Breast epithelium (tissue), 4 donors: ENCODE measurements at regions not wholly inside any gene's neighbourhood (a gene's known extent, or its start where the extent isn't known, plus 50 kb on each side); places are given as distances from the start of the nearest gene placed in this dataset.

Source experiments
- DNase-seq, 2 donors: peaks; one replicate each; pipeline ENCODE4 v3.0.0-alpha.2; 2019; ENCODE audit warnings: low spot score in 2 of 2
- H3K27ac ChIP-seq, 2 donors: fragments of 200-600 bp; sonication (generic) in 1 of 2; one replicate each; pipeline ENCODE4 v1.5.1; 2016 to 2019; ENCODE audit warnings: mild to moderate bottlenecking in 1 of 2
- H3K27me3 ChIP-seq, 2 donors: fragments of 200-600 bp; sonication (generic) in 1 of 2; one replicate each; pipeline versions ENCODE4 v1.5.1 to v1.6.0; 2017 to 2019; ENCODE audit warnings: control low read depth in 1 of 2, mild to moderate bottlenecking in 1 of 2
- H3K36me3 ChIP-seq: fragments of 200-600 bp; one replicate; pipeline ENCODE4 v1.5.1; 2019
- H3K4me1 ChIP-seq, 2 donors: fragments of 200-600 bp; sonication (generic); one replicate each; pipeline ENCODE4 v1.5.1; 2016 to 2019; ENCODE audit warnings: control low read depth in 1 of 2
- H3K4me3 ChIP-seq, 3 donors: fragments of 200-600 bp; sonication (generic); 1 replicate in 2 of 3; 2 replicates in 1 of 3; pipeline ENCODE4 v1.5.1; 2016 to 2019; ENCODE audit warnings: mild to moderate bottlenecking in 3 of 3, moderate library complexity in 2 of 3
- H3K9me3 ChIP-seq, 2 donors: fragments of 200-600 bp; sonication (generic) in 1 of 2; one replicate each; pipeline ENCODE4 v1.5.1; 2016 to 2019; ENCODE audit warnings: control low read depth in 1 of 2
- CTCF ChIP-seq, 3 donors: fragments of 450-650 bp; IDR thresholded peaks; one replicate each; pipeline ENCODE4 v1.5.1; 2016 to 2017; ENCODE audit warnings: antibody characterized with exemption in 3 of 3, mild to moderate bottlenecking in 3 of 3, moderate library complexity in 3 of 3
- POLR2A ChIP-seq: fragments of 450-650 bp; IDR thresholded peaks from one replicate; pipeline ENCODE4 v1.6.1; 2016; ENCODE audit warnings: antibody characterized with exemption, mild to moderate bottlenecking, moderate library complexity
- POLR2AphosphoS5 ChIP-seq, 3 donors: sonication (generic); formaldehyde crosslinking; IDR thresholded peaks; one replicate each; pipeline ENCODE4 v1.6.1; 2017; ENCODE audit warnings: antibody characterized with exemption in 3 of 3
- intact Hi-C: fragments of 100-400 bp; cut with DNase I; formaldehyde crosslinking; loops from one replicate; pipeline ENCODE4 v1.15.1; 2023; ENCODE audit warnings: low total_unique reads

- Histone ChIP-seq H3K27ac (no peak overlapping the region), H3K4me3 (no peak overlapping the region)
- intact Hi-C loops = no loop called here
Observed at GRCh38 chr13:18995259-18995873, 186.3 kb downstream of the TUBA3C start.

GRCh38 chr13:18993884-18994660, 187.6 kb downstream of the TUBA3C start:
- Histone ChIP-seq H3K4me1 (no peaks in the 10 kb centered on the region), H3K4me3 (no peak overlapping the region), H3K9me3 (peaks cover 39 to 41% of the 10 kb centered on the region in 2 donors), H3K36me3 (no peaks in the 10 kb centered on the region), H3K27ac (no peak overlapping the region), H3K27me3 (no peaks in the 10 kb centered on the region)
- DNase-seq = no peak
- intact Hi-C loops = no loop called here
- no peak for TF ChIP-seq CTCF (IDR thresholded peaks at IDR 0.05)

More at GRCh38 chr13:18995259-18995873, 186.3 kb downstream of the TUBA3C start:
- no peaks in the 10 kb centered on the region for H3K36me3 ChIP-seq
- no peak for DNase-seq
- H3K27me3 ChIP-seq = no peaks in the 10 kb centered on the region
- no peak for TF ChIP-seq CTCF (IDR thresholded peaks at IDR 0.05)
- no peak for TF ChIP-seq POLR2AphosphoS5 (IDR thresholded peaks at IDR 0.05)
- peaks cover 39 to 41% of the 10 kb centered on the region in 2 donors for H3K9me3 ChIP-seq
- H3K4me1 ChIP-seq = no peaks in the 10 kb centered on the region

- no peak for DNase-seq
- H3K9me3 ChIP-seq = peaks cover 39 to 41% of the 10 kb centered on the region in 2 donors
- H3K27me3 ChIP-seq = no peaks in the 10 kb centered on the region
- intact Hi-C loops = no loop called here
- no peaks in the 10 kb centered on the region for H3K36me3 ChIP-seq
- TF ChIP-seq CTCF (IDR thresholded peaks at IDR 0.05) (no peak), POLR2AphosphoS5 (IDR thresholded peaks at IDR 0.05) (no peak), POLR2A (no peak)
- no peak overlapping the region for H3K4me3 ChIP-seq
- H3K4me1 ChIP-seq = no peaks in the 10 kb centered on the region
- H3K27ac ChIP-seq = no peak overlapping the region
Observed at GRCh38 chr13:18992791-18993190, 188.8 kb downstream of the TUBA3C start.

GRCh38 chr13:18991060-18991459, 190.6 kb downstream of the TUBA3C start:
- DNase-seq = no peak
- Histone ChIP-seq H3K27ac (no peak overlapping the region), H3K4me3 (no peak overlapping the region), H3K4me1 (no peaks in the 10 kb centered on the region), H3K36me3 (no peaks in the 10 kb centered on the region), H3K9me3 (peaks cover 30% of the 10 kb centered on the region in 2 donors), H3K27me3 (no peaks in the 10 kb centered on the region)
- TF ChIP-seq POLR2A (no peak), POLR2AphosphoS5 (IDR thresholded peaks at IDR 0.05) (no peak), CTCF (IDR thresholded peaks at IDR 0.05) (no peak)
- intact Hi-C loops = no loop called here

- TF ChIP-seq POLR2A = no peak
- TF ChIP-seq POLR2AphosphoS5 (IDR thresholded peaks at IDR 0.05) = no peak
- no peak for TF ChIP-seq CTCF (IDR thresholded peaks at IDR 0.05)
- intact Hi-C loops = no loop called here
- no peaks in the 10 kb centered on the region for H3K4me1 ChIP-seq
- no peak overlapping the region for H3K27ac ChIP-seq
- H3K4me3 ChIP-seq = no peak overlapping the region
- no peak for DNase-seq
- H3K27me3 ChIP-seq = no peaks in the 10 kb centered on the region
- no peaks in the 10 kb centered on the region for H3K9me3 ChIP-seq
- H3K36me3 ChIP-seq = no peaks in the 10 kb centered on the region
Observed at GRCh38 chr13:18978447-18978846, 203.2 kb downstream of the TUBA3C start.
